Activated T-cell treated with anti-CD3 and anti-CD28 coated beads, Interleukin-2, amount 50 U/mL, for 4 hours (primary cell): ENCODE measurements at regions not wholly inside any gene's neighbourhood (a gene's known extent, or its start where the extent isn't known, plus 50 kb on each side); places are given as distances from the start of the nearest gene placed in this dataset.

ENCODE experiments used
- ATAC-seq, 2 donors: fragments of 200-7000 bp; cut with Tn5 transposase; one replicate each; pipeline ENCODE4 v1.10.0; 2021
- DNase-seq: peaks from one replicate; pipeline ENCODE4 v3.0.0-alpha.2; 2020
- H3K27me3 Mint-ChIP-seq: one replicate; pipeline ENCODE4 v1.8.0; 2021; ENCODE audit warnings: low read depth, mixed read lengths
- H3K36me3 Mint-ChIP-seq: one replicate; pipeline ENCODE4 v1.8.0; 2022; ENCODE audit warnings: mixed read lengths; ENCODE audit not compliant: insufficient read depth
- H3K4me1 Mint-ChIP-seq: one replicate; pipeline ENCODE4 v1.8.0; 2021; ENCODE audit warnings: low read depth, mixed read lengths
- H3K4me3 Mint-ChIP-seq: one replicate; pipeline ENCODE4 v1.8.0; 2021; ENCODE audit warnings: mild to moderate bottlenecking, moderate library complexity, mixed read lengths
- H3K9me3 Mint-ChIP-seq: one replicate; pipeline ENCODE4 v1.8.0; 2021; ENCODE audit warnings: mixed read lengths

GRCh38 chr2:143954844-143955243 is 565.1 kb downstream of the ZEB2 start:
- ATAC-seq (no peak), DNase-seq (no peak)
- Mint-ChIP-seq H3K36me3 (no peaks in the 10 kb centered on the region), H3K9me3 (no peaks in the 10 kb centered on the region), H3K4me3 (no peak overlapping the region), H3K4me1 (no peaks in the 10 kb centered on the region), H3K27me3 (no peaks in the 10 kb centered on the region)

GRCh38 chr2:143954186-143954585 is 565.7 kb downstream of the ZEB2 start:
- Mint-ChIP-seq H3K4me1 (no peaks in the 10 kb centered on the region), H3K4me3 (no peak overlapping the region), H3K27me3 (no peaks in the 10 kb centered on the region), H3K36me3 (no peaks in the 10 kb centered on the region), H3K9me3 (no peaks in the 10 kb centered on the region)
- DNase-seq = no peak
- no peak for ATAC-seq

GRCh38 chr2:143953451-143954030 is 566.4 kb downstream of the ZEB2 start:
- H3K27me3 Mint-ChIP-seq = no peaks in the 10 kb centered on the region
- no peak for ATAC-seq
- H3K36me3 Mint-ChIP-seq = no peaks in the 10 kb centered on the region

DNA sequence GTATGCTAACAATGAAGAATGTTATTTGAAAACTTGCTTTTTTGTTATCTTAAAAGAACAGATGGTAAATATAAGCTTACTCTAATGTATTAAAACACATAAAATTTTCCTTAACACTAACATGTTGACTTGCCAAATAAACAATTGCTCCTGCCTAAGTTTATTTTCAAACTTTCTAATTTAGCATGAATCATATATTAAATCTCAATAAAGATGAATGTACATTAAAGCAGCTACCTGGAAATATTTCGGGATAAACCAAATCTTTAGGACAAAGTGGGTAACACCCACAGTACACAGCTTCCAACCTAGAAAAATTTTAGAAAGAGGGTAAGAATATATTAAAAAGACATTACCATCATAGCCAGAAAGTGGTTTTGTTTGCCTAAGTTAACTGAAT is 567.4 kb downstream of the ZEB2 start:
- ATAC-seq = no peak
- Mint-ChIP-seq H3K4me1 (no peaks in the 10 kb centered on the region), H3K27me3 (no peaks in the 10 kb centered on the region), H3K4me3 (no peak overlapping the region), H3K36me3 (peaks cover 1% of the 10 kb centered on the region), H3K9me3 (no peaks in the 10 kb centered on the region)
- no peak for DNase-seq

More at GRCh38 chr2:143953451-143954030, 566.4 kb downstream of the ZEB2 start:
- DNase-seq = no peak
- H3K4me3 Mint-ChIP-seq = no peak overlapping the region
- H3K4me1 Mint-ChIP-seq = no peaks in the 10 kb centered on the region
- H3K9me3 Mint-ChIP-seq = no peaks in the 10 kb centered on the region

DNA sequence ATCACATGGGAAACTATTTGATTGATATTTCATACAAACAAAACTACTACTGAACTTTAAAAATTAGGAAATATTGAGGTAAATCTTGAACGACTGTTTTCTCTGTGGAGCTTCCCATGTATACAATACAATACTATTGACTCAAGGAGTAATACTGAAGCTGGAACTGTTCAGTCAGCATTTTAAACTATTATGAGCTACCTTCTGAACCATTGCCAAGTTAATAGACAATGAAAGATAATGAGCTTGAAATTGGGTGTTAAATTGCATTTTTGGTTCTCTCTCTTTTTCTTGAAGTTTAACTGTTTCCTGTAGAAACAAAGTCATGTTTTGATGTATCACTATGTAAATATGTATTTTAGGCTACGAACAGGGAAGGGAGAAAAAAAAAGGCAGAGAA is 569.2 kb downstream of the ZEB2 start:
- Mint-ChIP-seq H3K9me3 (no peaks in the 10 kb centered on the region), H3K4me1 (no peaks in the 10 kb centered on the region), H3K4me3 (no peak overlapping the region), H3K27me3 (no peaks in the 10 kb centered on the region), H3K36me3 (peaks cover 8% of the 10 kb centered on the region)
- no peak for ATAC-seq
- no peak for DNase-seq

GRCh38 chr2:143949121-143949848 is 570.6 kb downstream of the ZEB2 start:
- Mint-ChIP-seq H3K4me3 (no peak overlapping the region), H3K4me1 (no peaks in the 10 kb centered on the region), H3K9me3 (no peaks in the 10 kb centered on the region), H3K36me3 (peaks cover 12% of the 10 kb centered on the region), H3K27me3 (no peaks in the 10 kb centered on the region)
- no peak for DNase-seq
- ATAC-seq = no peak

DNA sequence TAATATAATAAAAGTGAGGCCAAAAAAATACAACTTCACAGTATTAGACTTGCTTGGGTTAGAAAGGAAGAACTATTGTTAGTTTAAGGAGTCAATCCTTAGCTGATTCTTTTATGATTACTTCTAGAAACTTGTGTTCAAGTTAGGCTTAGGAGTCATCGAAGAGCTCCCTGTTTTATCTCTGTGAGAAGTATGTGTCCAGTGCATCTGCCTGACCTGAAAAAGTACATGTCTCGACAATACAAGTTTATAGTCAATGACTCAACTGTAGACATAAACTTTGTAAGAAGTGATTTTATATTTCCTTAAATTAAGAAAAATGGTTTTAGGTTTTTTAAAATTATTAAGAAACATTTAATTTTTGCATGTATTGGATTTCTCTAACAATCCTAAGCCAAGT is 571.2 kb downstream of the ZEB2 start:
- H3K36me3 Mint-ChIP-seq = peaks cover 12% of the 10 kb centered on the region
- DNase-seq (no peak), ATAC-seq (no peak)
- no peak overlapping the region for H3K4me3 Mint-ChIP-seq
- H3K27me3 Mint-ChIP-seq = no peaks in the 10 kb centered on the region
- no peaks in the 10 kb centered on the region for H3K4me1 Mint-ChIP-seq
- H3K9me3 Mint-ChIP-seq = no peaks in the 10 kb centered on the region

DNA sequence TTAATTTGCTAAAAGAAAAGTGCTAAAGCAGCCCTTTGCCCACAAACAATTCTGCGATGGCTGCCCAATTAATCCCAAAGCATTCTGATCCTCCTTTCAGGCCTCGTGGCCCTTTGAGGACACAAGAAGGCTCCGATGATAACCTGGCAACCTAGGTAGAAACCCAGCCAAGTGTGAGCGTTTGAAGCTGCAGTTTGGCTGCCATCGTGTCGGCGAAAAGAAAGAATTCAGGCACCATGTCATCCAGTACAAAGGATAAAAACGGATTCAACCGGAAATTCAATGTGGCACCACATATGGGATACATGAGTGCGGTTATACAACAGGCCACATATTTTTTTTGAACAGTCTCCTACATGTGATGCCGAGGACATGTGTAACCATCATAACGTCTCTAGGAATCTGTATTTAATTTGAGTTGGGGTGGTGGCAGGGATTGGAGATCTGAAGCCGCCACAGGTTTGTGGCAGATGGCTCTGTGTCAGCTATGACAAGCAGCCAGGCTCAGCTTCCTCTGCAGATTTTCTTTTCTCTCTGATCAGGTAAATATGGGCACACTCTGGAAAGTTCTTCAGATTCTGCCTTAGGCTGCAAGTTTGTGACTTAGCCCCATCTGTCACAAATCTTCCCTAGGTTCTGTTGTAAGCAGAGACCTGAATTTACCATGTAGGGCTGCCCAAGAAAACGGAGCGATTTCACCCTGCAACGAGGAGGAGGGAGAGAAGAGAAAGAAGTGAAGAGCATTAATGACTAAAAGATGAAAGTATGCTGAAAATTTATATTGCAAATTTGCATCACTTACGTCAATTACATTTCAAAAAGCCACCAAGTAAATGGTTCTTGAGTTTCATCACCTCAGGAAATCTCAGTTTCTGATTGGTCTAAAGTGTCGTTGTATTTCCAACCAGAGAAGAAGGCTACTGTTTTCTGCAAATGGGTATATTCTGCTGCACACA is 573.2 kb downstream of the ZEB2 start:
- Mint-ChIP-seq H3K4me1 (no peaks in the 10 kb centered on the region), H3K9me3 (no peaks in the 10 kb centered on the region), H3K27me3 (no peaks in the 10 kb centered on the region), H3K4me3 (no peak overlapping the region), H3K36me3 (peaks cover 15% of the 10 kb centered on the region)
- DNase-seq (no peak), ATAC-seq (no peak)

- no peak overlapping the region for H3K4me3 Mint-ChIP-seq
- no peak for DNase-seq
- ATAC-seq = no peak
These were observed 577.4 kb downstream of the ZEB2 start for GRCh38 chr2:143942486-143942885.

DNA sequence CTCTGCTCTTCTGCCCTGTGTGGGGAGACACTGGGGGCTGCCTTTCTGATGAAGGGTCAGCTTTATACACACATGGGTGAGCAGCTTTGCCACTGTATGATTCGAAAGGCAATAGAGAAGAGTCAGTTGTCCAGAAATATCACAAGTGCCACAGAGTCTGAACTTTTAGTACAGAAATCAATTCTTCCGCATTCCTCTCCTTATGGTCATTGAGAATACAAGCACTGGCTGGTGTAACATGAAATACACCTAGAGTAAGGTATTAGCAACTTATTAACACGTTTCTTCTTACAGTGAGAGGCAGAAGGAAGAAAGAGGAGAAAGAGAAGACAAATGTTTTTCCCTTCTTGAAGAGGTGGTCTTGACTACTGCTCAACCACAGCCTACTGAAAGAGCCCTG is 579.2 kb downstream of the ZEB2 start:
- Mint-ChIP-seq H3K27me3 (peaks cover 40% of the 10 kb centered on the region), H3K4me3 (no peak overlapping the region), H3K4me1 (peaks cover 13% of the 10 kb centered on the region), H3K36me3 (peaks cover 7% of the 10 kb centered on the region), H3K9me3 (no peaks in the 10 kb centered on the region)
- DNase-seq = no peak
- no peak for ATAC-seq

More at GRCh38 chr2:143942486-143942885, 577.4 kb downstream of the ZEB2 start:
- H3K4me1 Mint-ChIP-seq = peaks cover 10% of the 10 kb centered on the region
- peaks cover 32% of the 10 kb centered on the region for H3K27me3 Mint-ChIP-seq
- no peaks in the 10 kb centered on the region for H3K9me3 Mint-ChIP-seq
- peaks cover 14% of the 10 kb centered on the region for H3K36me3 Mint-ChIP-seq

- ATAC-seq (no peak), DNase-seq (no peak)
- Mint-ChIP-seq H3K36me3 (peaks cover 4% of the 10 kb centered on the region), H3K9me3 (no peaks in the 10 kb centered on the region), H3K27me3 (peaks cover 48% of the 10 kb centered on the region), H3K4me3 (no peak overlapping the region), H3K4me1 (peaks cover 13% of the 10 kb centered on the region)
These were observed 580.1 kb downstream of the ZEB2 start for GRCh38 chr2:143939626-143940330.

- DNase-seq (no peak), ATAC-seq (no peak)
- Mint-ChIP-seq H3K36me3 (peaks cover 4% of the 10 kb centered on the region), H3K4me1 (peaks cover 13% of the 10 kb centered on the region), H3K27me3 (peaks cover 56% of the 10 kb centered on the region), H3K4me3 (peak overlapping the region; percentile 20), H3K9me3 (no peaks in the 10 kb centered on the region)
These were observed 582.1 kb downstream of the ZEB2 start for GRCh38 chr2:143937723-143938350.

DNA sequence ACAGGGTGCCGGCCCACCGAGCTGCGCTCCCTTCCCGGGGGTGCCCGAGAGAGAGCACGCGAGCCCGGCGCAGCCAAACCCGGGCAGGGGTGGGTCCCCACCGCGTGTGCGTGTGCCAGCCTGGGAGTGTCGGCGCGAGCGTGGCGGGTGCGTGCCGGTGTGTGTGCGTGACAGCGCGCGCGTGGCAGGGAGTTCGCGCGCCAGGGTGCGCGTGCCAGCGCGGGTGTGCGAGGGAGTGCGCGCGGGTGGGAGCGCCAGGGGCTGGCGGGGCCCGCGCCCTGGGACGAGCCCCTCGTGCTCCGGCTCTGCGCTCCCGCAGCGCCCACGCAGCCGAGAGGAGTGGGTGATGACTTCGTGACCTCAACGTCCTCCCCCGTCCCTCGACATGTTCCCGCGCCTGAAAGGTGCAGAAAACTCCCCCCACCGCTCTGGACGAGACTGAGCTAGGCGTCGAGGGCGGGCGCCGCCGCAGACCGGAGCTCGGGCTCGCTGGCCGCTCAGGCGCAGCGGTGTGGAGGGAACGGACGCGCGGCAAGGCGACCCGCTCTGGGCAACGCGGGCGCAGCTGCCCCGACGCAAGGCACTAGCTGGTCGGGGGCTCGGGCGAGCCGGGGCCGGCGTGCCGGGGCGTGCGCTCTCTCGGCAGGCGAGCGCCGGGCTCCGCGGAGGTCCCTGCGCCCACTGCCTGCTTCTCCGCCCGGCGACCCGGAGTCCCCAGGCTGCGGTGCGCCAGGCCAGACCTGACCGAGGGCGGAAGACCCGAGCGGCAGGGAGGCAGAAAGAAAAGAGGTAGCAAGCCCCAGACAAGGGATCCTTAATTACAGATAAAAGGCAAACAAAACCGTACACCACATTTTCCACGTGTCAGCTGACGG is 582.8 kb downstream of the ZEB2 start:
- H3K27me3 Mint-ChIP-seq = peaks cover 57% of the 10 kb centered on the region
- peak overlapping the region; percentile 57 for H3K4me3 Mint-ChIP-seq
- ATAC-seq (peak; percentile 74 to 84), DNase-seq (peak; percentile 5)
- no peaks in the 10 kb centered on the region for H3K36me3 Mint-ChIP-seq
- no peaks in the 10 kb centered on the region for H3K9me3 Mint-ChIP-seq
- H3K4me1 Mint-ChIP-seq = peaks cover 13% of the 10 kb centered on the region
